HEK293T (cell line): ENCODE measurements at regions not wholly inside any gene's neighbourhood (a gene's known extent, or its start where the extent isn't known, plus 50 kb on each side); places are given as distances from the start of the nearest gene placed in this dataset.
"Not testable (repeated sequence)": the region's sequence is repeated elsewhere in the genome, so short reads cannot be mapped to it uniquely, and the experiment has no call there.

ENCODE experiments used
- CTCF ChIA-PET: fragments of 350-600 bp; formaldehyde crosslinking; extraction: SDS; loops from one replicate; lab custom pipeline; 2021; ENCODE audit warnings: antibody characterized with exemption, inconsistent platforms; lab: Yijun Ruan, JAX
- POLR2A ChIA-PET: fragments of 350-600 bp; formaldehyde crosslinking; extraction: SDS; loops from one replicate; lab custom pipeline; 2020; ENCODE audit warnings: antibody characterized with exemption, inconsistent platforms; lab: Yijun Ruan, JAX
- DNase-seq: peaks from one replicate; pipeline ENCODE4 v3.0.0; 2012; ENCODE audit warnings: mixed read lengths; ENCODE audit errors: extremely low spot score
- ARNT ChIP-seq: fragments of 450-650 bp; IDR thresholded peaks from 2 replicates; pipeline ENCODE4 v1.6.1; 2017; ENCODE audit warnings: mild to moderate bottlenecking
- BHLHE40 ChIP-seq: fragments of 450-650 bp; IDR thresholded peaks from 2 replicates; pipeline ENCODE4 v1.6.1; 2016; ENCODE audit warnings: mild to moderate bottlenecking, moderate library complexity, borderline replicate concordance
- CTBP1 ChIP-seq: fragments of 450-650 bp; IDR thresholded peaks from 2 replicates; pipeline ENCODE4 v1.6.1; 2016; ENCODE audit warnings: borderline replicate concordance
- ELF4 ChIP-seq: fragments of 450-650 bp; IDR thresholded peaks from 2 replicates; pipeline ENCODE4 v1.6.1; 2017; ENCODE audit warnings: antibody characterized with exemption
- FOXA1 ChIP-seq: fragments of 450-650 bp; IDR thresholded peaks from 2 replicates; pipeline ENCODE4 v1.6.1; 2016; ENCODE audit warnings: mild to moderate bottlenecking
- FOXK2 ChIP-seq: fragments of 450-650 bp; IDR thresholded peaks from 2 replicates; pipeline ENCODE4 v1.6.1; 2016; ENCODE audit warnings: mild to moderate bottlenecking
- FOXM1 ChIP-seq: fragments of 450-650 bp; IDR thresholded peaks from 2 replicates; pipeline ENCODE4 v1.6.1; 2017; ENCODE audit warnings: mild to moderate bottlenecking, borderline replicate concordance
- HDGF ChIP-seq: fragments of 450-650 bp; IDR thresholded peaks from 2 replicates; pipeline ENCODE4 v1.6.1; 2017; ENCODE audit warnings: antibody characterized with exemption, borderline replicate concordance
- L3MBTL2 ChIP-seq: fragments of 450-650 bp; conservative IDR thresholded peaks from 2 replicates; pipeline ENCODE4 v1.6.1; 2016; ENCODE audit warnings: mild to moderate bottlenecking
- LEF1 ChIP-seq: fragments of 450-650 bp; IDR thresholded peaks from 2 replicates; pipeline ENCODE4 v1.6.1; 2017; ENCODE audit warnings: mild to moderate bottlenecking, borderline replicate concordance
- NFRKB ChIP-seq: fragments of 450-650 bp; IDR thresholded peaks from 2 replicates; pipeline ENCODE4 v1.6.1; 2016; ENCODE audit warnings: mild to moderate bottlenecking, moderate library complexity
- SP1 ChIP-seq: fragments of 450-650 bp; IDR thresholded peaks from 2 replicates; pipeline ENCODE4 v1.6.1; 2017
- SUZ12 ChIP-seq: fragments of 450-650 bp; IDR thresholded peaks from 2 replicates; pipeline ENCODE4 v1.6.1; 2016; ENCODE audit warnings: mild to moderate bottlenecking
- TARDBP ChIP-seq: fragments of 450-650 bp; IDR thresholded peaks from 2 replicates; pipeline ENCODE4 v1.6.1; 2016
- ZNF384 ChIP-seq: fragments of 450-650 bp; IDR thresholded peaks from 2 replicates; pipeline ENCODE4 v1.6.1; 2016
- TF ChIP-seq, protein P1 (sequence below): fragments of 450-650 bp; IDR thresholded peaks from 2 replicates; pipeline ENCODE4 v1.6.1; 2016

DNA sequence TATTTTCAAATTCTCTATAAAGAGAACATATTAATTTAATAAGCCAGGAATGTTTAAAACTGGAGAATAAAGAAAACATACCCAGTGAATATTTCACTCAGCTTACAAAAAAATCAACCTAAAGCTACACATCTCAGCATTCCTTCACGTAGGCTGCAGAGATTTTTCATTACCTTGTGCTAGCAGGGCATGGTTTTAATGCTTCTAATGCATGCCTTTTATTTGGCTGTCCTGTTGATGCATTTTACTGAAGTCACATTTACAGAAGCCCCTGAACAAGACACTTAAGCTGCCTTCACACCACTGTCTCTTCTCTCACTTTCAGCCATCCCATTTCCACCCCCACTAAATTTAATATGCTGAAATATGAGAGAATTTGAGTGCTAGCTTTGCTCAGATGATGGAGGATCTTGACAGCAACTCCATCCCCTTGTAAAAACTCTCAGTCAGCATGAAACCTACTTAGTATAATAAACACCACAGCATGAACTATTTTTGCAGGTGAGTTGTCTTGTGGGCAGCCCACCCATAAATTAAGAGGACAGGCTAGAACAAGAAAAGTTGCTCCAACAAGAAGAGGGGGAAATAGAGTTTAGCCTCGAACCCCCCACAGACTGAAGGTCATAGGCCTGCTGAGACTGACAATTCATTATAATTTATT lies 159.4 kb downstream of the SIM1 start:
- ChIA-PET POLR2A (interaction anchor here (1.3 kb wide), 1 partner anchor 159 kb away, joined by 4 read pairs; the partner anchor contains the start of gene SIM1), CTCF (interaction anchor here (0.6 kb wide), 2 partner anchors 38 to 61 kb away, joined by 3 read pairs; no protein-coding TSS in a partner anchor)
- TF ChIP-seq, protein P1, sequence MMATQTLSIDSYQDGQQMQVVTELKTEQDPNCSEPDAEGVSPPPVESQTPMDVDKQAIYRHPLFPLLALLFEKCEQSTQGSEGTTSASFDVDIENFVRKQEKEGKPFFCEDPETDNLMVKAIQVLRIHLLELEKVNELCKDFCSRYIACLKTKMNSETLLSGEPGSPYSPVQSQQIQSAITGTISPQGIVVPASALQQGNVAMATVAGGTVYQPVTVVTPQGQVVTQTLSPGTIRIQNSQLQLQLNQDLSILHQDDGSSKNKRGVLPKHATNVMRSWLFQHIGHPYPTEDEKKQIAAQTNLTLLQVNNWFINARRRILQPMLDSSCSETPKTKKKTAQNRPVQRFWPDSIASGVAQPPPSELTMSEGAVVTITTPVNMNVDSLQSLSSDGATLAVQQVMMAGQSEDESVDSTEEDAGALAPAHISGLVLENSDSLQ: peak; percentile 97
- TF ChIP-seq CTBP1 (peak; percentile 95), BHLHE40 (peak; percentile 50; the same call in 1 of the 2 replicates), ELF4 (no peak)
- DNase-seq: peak; percentile 26

DNA sequence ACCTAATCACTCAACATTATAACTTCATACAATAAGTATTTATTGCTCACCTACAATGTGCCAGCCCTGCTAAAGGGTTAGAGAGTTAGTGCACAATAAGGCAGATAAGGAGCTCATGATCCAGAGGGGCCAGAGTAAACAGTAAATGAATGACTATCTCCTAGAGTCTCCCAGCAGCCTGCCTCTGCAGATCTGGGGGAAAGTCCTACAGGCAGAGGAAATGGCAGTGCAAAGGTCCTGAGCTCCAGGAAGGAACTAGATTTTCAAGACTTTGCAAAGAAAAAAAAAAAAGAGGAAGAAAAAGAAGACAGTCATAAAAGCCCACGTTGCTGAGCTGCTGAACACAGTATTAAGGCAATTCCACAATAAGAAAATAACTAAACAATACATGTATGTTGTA lies 160.1 kb downstream of the SIM1 start:
- ChIA-PET POLR2A (interaction anchor here (1.3 kb wide), 1 partner anchor 160 kb away, joined by 4 read pairs; the partner anchor contains the start of gene SIM1), CTCF (interaction anchor here (0.6 to 1.0 kb wide), 3 partner anchors 38 to 160 kb away, joined by 3 to 4 read pairs (median 3); partner anchors contain the start of gene SIM1)
- peak; percentile 59; the same call in 1 of the 2 replicates for TF ChIP-seq ZNF384
- no peak for TF ChIP-seq FOXA1
- DNase-seq: peak; percentile 11

DNA sequence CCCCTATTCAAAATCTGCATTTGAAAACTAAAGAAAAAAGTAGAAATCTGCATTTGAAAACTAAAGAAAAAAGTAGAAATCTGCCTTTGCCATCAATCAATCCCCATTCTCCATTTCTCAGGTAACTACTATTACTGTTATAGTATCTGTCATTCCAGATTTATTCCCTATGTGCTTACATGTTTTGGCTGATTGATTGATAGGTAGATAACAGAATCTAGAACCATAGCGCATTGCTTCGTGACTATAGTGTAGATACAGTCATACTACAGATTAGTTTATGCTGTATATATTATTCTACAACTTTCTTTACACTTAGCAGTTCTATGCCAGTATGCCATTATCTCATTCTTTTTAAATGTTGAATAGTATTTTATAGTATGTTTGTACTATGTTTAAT lies 163.0 kb downstream of the SIM1 start:
- DNase-seq: no peak
- ChIA-PET POLR2A (no interaction called here), CTCF (no interaction called here)
- TF ChIP-seq CTBP1 (0 out of 2 replicates have a peak, but pooled peaks have one; percentile 56), FOXM1 (no peak), BHLHE40 (no peak), SP1 (no peak), FOXK2 (no peak), ZNF384 (peak; percentile 65; the same call in 1 of the 2 replicates), NFRKB (no peak), L3MBTL2 (no peak), LEF1 (no peak), FOXA1 (no peak), ELF4 (no peak), TARDBP (no peak), ARNT (no peak), SUZ12 (no peak), HDGF (no peak)
- TF ChIP-seq, protein P1: peak; percentile 94

DNA sequence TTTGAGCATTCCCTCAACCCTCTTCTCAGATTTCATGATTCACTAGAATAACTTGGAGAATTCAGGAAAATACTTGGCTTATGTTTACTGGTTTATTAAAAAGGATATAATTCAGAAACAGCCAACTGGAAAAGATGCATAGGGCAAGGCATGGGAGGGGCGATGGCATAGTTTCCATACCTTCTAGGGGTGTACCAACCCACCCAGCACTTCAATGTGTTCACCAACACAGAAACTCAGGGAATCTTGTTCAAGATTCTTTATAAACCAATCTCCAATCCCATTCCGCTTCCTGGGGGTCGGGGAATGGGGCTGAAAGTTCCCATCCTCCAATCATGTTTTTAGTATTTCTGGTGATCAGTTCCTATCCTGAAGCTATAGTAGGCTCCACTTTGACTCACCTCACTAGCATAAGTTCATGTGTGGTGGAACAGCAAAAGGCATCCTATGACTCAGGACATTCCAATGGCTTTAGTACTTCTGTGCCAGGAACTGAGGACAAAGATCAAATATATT lies 164.4 kb downstream of the SIM1 start:
- TF ChIP-seq FOXM1: no peak
- TF ChIP-seq TARDBP: no peak
- no peak for TF ChIP-seq ZNF384
- TF ChIP-seq NFRKB: no peak
- no peak for TF ChIP-seq CTBP1
- no peak for TF ChIP-seq L3MBTL2
- no peak for TF ChIP-seq SP1
- no peak for TF ChIP-seq ARNT
- TF ChIP-seq, protein P1: no peak
- no peak for TF ChIP-seq SUZ12
- no peak for TF ChIP-seq ELF4
- DNase-seq: no peak
- ChIA-PET POLR2A (no interaction called here), CTCF (no interaction called here)

DNA sequence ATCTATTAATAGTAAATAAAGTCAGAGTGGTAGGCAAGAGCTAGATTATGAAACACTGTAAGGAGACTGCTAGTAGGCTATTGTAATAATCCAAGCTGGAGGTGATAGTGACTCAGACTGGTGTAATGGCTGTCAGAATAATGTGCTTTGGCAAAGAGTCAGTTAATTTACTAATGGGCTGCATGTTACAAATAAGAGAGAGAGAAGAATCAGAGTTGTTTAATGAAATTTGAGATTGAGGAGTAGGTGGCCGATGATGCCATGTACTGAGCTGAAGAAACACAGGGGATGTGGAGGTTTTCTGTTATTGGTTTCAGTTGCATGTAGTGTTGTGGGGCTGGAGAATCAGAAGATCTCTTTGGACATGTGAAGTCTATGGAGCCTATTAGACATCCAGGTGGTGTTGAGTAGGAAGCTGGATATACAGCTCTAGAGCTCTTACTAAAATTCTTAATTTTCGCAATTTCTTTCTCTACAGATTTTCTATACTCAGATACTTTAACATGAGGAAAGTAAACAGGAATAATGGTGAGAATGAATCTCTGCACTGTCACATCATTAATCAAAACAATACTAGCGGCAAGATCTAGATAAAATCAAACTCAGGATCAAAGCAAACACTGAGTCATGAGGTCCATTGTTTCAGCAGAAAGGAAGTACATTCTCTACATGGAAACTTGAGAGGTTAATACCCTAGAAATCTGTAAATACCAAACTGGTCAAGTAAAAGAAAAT lies 167.7 kb downstream of the SIM1 start:
- no peak for DNase-seq
- CTCF ChIA-PET: no interaction called here
- POLR2A ChIA-PET: no interaction called here
- TF ChIP-seq LEF1 (no peak), FOXM1 (no peak), SUZ12 (no peak), TARDBP (no peak), BHLHE40 (no peak), FOXK2 (no peak), ARNT (no peak), FOXA1 (no peak), ZNF384 (no peak), CTBP1 (no peak), L3MBTL2 (no peak), HDGF (no peak), ELF4 (no peak), SP1 (no peak), NFRKB (no peak)
- TF ChIP-seq, protein P1: no peak

DNA sequence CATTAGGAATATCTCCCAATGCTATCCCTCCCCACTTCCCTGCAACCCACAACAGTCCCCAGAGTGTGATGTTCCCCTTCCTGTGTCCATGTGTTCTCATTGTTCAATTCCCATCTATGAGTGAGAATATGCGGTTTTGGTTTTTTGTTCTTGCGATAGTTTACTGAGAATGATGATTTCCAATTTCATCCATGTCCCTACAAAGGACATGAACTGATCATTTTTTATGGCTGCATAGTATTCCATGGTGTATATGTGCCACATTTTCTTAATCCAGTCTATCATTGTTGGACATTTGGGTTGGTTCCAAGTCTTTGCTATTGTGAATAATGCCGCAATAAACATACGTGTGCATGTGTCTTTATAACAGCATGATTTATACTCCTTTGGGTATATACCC lies 169.5 kb downstream of the SIM1 start:
- CTCF ChIA-PET: interaction anchor here (0.6 kb wide), 1 partner anchor 19 kb away, joined by 3 read pairs; no protein-coding TSS in a partner anchor
- DNase-seq, POLR2A ChIA-PET: not testable (repeated sequence)
